K562 (cell line): ENCODE measurements at regions not wholly inside any gene's neighbourhood (a gene's known extent, or its start where the extent isn't known, plus 50 kb on each side); places are given as distances from the start of the nearest gene placed in this dataset.

Experiments
- TF ChIP-seq, protein P1 (sequence below): fragments of 200-600 bp; sonication (generic); IDR thresholded peaks from one replicate; pipeline ENCODE4 v1.6.1; 2012; ENCODE audit warnings: mild to moderate bottlenecking, low read depth, low read length, inconsistent platforms

DNA sequence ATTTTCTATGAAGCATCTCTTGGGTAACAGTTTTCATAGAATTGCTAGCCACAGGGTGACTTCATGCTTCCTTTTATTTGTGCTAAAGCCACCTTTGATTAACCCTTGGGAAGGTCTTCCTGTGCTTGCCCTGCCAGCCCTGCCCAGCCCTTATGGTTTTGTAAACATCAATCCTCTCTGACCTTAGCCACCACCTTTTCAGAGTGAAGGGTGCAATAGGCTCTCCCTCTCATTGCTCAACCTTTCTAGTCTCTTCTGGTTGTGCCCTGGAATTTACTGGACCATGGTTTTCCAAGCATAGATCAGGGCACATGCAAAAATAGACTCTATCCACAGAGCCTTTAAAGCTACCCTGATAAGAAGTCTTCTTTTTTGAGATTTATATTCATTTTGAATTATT lies 77.7 kb upstream of the FRMD6 start (continued):
- TF ChIP-seq, protein P1, sequence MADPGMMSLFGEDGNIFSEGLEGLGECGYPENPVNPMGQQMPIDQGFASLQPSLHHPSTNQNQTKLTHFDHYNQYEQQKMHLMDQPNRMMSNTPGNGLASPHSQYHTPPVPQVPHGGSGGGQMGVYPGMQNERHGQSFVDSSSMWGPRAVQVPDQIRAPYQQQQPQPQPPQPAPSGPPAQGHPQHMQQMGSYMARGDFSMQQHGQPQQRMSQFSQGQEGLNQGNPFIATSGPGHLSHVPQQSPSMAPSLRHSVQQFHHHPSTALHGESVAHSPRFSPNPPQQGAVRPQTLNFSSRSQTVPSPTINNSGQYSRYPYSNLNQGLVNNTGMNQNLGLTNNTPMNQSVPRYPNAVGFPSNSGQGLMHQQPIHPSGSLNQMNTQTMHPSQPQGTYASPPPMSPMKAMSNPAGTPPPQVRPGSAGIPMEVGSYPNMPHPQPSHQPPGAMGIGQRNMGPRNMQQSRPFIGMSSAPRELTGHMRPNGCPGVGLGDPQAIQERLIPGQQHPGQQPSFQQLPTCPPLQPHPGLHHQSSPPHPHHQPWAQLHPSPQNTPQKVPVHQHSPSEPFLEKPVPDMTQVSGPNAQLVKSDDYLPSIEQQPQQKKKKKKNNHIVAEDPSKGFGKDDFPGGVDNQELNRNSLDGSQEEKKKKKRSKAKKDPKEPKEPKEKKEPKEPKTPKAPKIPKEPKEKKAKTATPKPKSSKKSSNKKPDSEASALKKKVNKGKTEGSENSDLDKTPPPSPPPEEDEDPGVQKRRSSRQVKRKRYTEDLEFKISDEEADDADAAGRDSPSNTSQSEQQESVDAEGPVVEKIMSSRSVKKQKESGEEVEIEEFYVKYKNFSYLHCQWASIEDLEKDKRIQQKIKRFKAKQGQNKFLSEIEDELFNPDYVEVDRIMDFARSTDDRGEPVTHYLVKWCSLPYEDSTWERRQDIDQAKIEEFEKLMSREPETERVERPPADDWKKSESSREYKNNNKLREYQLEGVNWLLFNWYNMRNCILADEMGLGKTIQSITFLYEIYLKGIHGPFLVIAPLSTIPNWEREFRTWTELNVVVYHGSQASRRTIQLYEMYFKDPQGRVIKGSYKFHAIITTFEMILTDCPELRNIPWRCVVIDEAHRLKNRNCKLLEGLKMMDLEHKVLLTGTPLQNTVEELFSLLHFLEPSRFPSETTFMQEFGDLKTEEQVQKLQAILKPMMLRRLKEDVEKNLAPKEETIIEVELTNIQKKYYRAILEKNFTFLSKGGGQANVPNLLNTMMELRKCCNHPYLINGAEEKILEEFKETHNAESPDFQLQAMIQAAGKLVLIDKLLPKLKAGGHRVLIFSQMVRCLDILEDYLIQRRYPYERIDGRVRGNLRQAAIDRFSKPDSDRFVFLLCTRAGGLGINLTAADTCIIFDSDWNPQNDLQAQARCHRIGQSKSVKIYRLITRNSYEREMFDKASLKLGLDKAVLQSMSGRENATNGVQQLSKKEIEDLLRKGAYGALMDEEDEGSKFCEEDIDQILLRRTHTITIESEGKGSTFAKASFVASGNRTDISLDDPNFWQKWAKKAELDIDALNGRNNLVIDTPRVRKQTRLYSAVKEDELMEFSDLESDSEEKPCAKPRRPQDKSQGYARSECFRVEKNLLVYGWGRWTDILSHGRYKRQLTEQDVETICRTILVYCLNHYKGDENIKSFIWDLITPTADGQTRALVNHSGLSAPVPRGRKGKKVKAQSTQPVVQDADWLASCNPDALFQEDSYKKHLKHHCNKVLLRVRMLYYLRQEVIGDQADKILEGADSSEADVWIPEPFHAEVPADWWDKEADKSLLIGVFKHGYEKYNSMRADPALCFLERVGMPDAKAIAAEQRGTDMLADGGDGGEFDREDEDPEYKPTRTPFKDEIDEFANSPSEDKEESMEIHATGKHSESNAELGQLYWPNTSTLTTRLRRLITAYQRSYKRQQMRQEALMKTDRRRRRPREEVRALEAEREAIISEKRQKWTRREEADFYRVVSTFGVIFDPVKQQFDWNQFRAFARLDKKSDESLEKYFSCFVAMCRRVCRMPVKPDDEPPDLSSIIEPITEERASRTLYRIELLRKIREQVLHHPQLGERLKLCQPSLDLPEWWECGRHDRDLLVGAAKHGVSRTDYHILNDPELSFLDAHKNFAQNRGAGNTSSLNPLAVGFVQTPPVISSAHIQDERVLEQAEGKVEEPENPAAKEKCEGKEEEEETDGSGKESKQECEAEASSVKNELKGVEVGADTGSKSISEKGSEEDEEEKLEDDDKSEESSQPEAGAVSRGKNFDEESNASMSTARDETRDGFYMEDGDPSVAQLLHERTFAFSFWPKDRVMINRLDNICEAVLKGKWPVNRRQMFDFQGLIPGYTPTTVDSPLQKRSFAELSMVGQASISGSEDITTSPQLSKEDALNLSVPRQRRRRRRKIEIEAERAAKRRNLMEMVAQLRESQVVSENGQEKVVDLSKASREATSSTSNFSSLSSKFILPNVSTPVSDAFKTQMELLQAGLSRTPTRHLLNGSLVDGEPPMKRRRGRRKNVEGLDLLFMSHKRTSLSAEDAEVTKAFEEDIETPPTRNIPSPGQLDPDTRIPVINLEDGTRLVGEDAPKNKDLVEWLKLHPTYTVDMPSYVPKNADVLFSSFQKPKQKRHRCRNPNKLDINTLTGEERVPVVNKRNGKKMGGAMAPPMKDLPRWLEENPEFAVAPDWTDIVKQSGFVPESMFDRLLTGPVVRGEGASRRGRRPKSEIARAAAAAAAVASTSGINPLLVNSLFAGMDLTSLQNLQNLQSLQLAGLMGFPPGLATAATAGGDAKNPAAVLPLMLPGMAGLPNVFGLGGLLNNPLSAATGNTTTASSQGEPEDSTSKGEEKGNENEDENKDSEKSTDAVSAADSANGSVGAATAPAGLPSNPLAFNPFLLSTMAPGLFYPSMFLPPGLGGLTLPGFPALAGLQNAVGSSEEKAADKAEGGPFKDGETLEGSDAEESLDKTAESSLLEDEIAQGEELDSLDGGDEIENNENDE, result no peak
